ENCODE measurements at regions not wholly inside any gene's neighbourhood (a gene's known extent, or its start where the extent isn't known, plus 50 kb on each side); places are given as distances from the start of the nearest gene placed in this dataset.

DNA sequence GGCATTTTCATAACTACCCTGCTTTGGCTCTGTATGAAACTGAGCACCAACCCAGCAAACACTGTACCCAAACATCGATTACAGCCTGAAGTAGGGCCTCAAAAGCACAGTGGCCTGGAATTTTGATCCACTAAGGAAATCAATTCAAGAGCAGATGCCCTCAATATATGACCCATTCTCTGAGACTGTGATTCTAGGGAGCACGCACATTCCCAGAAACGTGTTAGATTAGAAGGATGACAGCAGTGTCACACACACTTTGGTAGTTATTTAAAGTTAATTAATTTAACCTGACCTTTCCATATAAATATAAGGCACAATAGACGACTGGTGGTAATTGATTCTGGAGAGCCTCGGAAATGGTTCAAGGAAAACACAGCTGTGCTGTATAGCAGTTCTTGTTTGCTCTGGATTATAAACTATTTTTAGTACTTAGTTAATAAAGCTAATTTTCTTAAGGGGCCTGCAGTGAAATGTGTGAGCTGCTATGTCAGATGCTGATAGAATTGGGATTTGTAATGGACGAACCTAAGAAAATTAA, 126.3 kb upstream of the ZNF385D start:
- TF ChIP-seq, protein P1, sequence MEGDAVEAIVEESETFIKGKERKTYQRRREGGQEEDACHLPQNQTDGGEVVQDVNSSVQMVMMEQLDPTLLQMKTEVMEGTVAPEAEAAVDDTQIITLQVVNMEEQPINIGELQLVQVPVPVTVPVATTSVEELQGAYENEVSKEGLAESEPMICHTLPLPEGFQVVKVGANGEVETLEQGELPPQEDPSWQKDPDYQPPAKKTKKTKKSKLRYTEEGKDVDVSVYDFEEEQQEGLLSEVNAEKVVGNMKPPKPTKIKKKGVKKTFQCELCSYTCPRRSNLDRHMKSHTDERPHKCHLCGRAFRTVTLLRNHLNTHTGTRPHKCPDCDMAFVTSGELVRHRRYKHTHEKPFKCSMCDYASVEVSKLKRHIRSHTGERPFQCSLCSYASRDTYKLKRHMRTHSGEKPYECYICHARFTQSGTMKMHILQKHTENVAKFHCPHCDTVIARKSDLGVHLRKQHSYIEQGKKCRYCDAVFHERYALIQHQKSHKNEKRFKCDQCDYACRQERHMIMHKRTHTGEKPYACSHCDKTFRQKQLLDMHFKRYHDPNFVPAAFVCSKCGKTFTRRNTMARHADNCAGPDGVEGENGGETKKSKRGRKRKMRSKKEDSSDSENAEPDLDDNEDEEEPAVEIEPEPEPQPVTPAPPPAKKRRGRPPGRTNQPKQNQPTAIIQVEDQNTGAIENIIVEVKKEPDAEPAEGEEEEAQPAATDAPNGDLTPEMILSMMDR (IDR thresholded peaks at IDR 0.05): no peak
- TF ChIP-seq POLR2A (IDR thresholded peaks at IDR 0.05): no peak
